NCI-H2196 (cell line): ENCODE measurements at regions not wholly inside any gene's neighbourhood (a gene's known extent, or its start where the extent isn't known, plus 50 kb on each side); places are given as distances from the start of the nearest gene placed in this dataset.
"Not testable (repeated sequence)": the region's sequence is repeated elsewhere in the genome, so short reads cannot be mapped to it uniquely, and the experiment has no call there.

Experiments
- DNase-seq: peaks from one replicate; lab custom pipeline; 2025; ENCODE audit not compliant: unreplicated experiment; lab: John Stamatoyannopoulos, UW

DNA sequence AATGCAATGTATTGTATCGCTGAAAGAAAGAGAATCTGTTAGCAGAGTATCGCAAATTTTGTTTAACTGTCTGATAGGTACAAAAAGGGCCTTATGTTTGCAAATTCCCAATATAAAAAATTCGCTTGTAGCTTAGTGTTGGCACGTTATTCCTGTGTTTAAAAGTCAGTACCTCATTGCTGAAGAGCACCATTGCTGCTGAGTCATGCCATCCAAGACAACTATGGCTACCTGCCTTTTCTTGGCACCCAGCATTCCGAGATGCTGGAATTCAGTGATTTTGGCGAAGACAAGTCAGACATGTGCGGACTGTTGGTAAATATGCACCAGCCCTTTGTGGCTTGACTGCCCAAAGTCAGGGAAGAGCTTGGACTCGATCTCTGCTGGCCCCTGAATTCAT lies 149.5 kb upstream of the EEA1 start:
- DNase-seq, result no peak

GRCh38 chr12:93079271-93079670 lies 150.2 kb upstream of the EEA1 start:
- DNase-seq, result no peak

- no peak for DNase-seq
Measured at GRCh38 chr12:93079976-93080375, 150.9 kb upstream of the EEA1 start.

GRCh38 chr12:93080452-93080851 lies 151.4 kb upstream of the EEA1 start:
- DNase-seq, result no peak

DNA sequence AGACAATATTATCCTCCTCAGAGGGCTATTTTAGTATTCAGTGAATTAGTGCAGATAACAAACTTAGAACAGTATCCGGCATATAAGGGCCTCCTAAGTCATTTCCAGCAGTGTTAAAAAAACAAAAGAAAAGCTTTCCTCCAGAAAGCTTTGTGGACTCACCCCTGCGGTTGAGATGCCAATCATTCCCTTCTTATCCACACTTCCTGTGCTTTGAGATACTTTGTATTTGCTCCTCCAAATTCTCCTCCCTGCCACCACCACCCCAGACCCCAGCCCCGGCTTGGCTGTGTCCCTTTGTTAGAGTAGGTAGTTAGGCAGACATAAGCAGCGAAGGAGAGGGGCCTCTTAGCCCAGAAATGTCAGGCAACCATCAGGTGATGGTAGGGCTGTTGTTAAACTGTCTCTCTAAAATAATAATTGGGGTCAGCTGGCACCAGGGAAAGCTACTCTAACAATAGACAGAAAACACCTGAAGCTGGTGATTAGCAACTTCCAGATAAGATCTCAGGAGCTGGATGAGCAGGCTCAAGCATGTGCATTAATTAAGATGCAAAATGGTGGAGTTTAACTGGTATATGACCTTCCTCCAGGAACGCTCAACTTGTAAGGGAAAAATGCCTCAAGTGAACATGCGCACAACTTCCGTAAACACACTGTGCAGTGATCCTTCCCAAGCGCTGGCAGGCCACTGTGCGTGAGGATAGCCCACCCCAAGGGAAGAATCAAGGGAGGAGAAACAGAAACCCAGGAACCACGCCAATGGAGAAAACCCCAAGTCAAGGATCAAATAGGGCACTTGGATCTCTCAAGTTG lies 152.1 kb upstream of the EEA1 start:
- no peak for DNase-seq

GRCh38 chr12:93081810-93082165 lies 152.7 kb upstream of the EEA1 start:
- no peak for DNase-seq

DNA sequence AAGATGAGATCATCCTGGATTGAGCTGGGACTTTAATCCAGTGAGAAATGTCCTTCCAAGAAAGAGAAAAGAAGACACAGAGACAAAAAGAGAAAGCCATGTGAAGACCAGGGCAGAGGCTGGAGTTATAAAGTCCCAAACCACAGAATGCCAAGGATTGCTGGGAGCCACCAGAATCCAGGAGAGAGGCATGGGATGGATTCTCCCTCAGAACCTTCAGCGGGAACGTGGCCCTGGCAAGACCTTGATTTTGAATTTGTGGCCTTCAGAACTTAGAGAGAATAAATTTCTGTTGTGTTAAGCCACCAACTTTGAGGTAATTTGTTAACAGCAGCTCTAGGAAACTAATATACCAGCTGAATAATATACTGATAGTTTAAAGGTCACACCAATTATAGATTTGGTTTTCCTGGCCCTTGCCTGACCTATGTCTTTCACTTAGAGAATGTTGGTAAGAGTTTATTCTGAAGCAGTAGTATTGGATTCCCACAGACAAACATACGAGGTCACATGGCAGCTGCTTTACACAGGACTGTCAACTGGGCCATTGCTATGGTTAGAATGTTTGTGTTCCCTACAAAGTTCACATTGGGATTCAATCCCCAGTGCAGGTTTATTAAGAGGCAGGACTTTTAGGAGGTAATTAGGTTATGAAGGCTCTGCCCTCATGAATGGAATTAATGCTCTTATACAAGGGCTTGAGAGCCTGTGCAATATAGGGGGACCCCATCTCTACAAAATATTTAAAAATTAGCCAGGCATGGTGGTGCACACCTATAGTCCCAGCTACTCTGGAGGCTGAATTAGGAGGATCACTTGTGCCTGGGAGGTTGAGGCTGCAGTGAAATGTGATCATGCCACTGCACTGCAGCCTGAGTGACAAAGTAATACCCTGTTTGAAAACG lies 156.5 kb upstream of the EEA1 start:
- DNase-seq, result no peak

GRCh38 chr12:93086288-93086727 lies 157.2 kb upstream of the EEA1 start:
- no peak for DNase-seq

- DNase-seq, result no peak
Measured at GRCh38 chr12:93087840-93088610, 158.9 kb upstream of the EEA1 start.

GRCh38 chr12:93089805-93090569 lies 160.9 kb upstream of the EEA1 start:
- no peak for DNase-seq

DNA sequence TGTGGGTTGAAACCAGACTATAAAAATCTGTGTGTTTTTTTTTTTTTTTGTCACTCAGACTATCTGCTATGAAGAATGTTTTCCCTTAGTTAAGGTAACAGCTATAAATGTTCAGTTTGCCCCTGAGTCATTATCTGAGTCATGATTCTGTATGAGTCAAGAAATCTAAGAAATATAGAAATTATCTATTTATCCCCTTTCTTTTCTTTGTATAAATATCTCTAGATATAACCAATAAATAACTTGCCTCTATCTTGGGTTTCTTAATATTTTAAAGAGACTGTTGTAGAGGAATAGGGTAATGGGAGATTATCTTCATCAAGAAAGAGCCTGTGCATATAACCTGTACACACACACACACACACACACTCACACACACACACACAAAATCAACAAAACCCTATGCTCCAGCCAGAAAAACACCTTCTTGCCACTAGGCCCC lies 161.7 kb upstream of the EEA1 start:
- no peak for DNase-seq

- no peak for DNase-seq
Measured at GRCh38 chr12:93091886-93092648, 163.0 kb upstream of the EEA1 start.

DNA sequence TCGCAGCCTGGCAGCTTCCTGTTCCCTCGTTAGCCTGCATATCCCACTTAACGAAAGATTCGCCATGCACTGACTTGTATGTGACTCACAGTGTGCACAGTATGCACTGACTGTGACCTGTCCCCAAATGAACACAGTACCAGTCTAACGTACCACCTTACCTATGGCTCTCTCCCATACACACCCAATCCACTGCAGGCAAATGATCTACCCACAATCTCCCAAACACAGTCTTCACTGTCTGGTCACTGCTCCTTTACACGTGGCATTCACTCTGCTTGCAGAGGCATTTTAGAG lies 163.5 kb upstream of the EEA1 start:
- DNase-seq, result no peak

DNA sequence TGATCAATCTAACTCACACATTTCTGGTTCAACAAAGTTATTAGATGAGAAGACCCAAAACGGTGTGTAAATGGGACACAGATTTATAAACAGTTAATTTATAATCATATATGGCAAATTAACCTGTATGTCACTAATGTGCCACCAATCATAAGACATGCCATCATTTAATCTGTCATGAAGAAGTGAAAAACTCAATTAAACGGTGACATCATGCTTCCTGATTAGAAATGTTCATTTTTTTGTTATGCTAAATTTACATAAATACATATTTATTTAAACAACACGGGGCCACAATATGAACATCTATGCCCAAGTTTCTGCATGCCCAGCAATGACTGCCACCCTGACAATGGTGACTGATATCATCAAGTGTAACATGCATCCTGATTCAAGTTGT lies 164.1 kb upstream of the EEA1 start:
- DNase-seq, result no peak

GRCh38 chr12:93094222-93094621 lies 165.1 kb upstream of the EEA1 start:
- not testable (repeated sequence) for DNase-seq

DNA sequence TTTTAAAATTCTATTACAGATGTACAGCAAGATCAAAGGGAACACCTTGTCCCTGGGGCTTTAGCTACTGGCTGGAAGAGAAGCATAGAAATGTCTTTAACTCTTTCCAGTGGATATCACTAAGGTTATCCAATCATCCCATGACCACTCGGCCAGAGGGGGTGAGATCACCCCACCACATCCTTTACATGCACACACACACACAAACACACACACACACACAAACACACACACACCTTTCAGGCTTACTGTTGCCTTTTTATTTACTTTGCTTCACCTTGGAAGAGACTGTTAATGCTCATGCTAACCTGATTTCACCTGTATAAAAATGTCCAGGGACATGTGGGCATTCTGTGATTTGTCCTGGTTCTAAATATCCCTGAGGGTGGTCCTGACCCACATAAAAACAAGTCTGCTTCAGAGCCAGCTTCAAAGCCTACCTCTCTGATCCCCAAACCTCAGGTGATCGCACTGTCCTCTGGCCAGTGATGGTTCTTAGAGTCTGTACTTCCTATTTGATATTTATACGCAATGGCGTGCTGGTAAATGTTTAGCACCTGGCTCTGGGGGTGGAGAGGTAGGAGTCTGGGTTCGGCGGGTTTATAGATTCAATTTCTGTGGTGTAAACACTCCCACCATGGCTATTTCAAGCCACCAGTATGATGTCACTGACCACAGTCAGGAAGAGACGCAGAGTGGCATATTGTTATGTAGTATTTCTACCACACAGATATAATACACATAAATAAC lies 166.1 kb upstream of the EEA1 start:
- DNase-seq, result no peak

- no peak for DNase-seq
Measured at GRCh38 chr12:93097417-93097816, 168.3 kb upstream of the EEA1 start.

- DNase-seq, result peak; percentile 53
Measured at GRCh38 chr12:93098077-93098476, 169.0 kb upstream of the EEA1 start.

DNA sequence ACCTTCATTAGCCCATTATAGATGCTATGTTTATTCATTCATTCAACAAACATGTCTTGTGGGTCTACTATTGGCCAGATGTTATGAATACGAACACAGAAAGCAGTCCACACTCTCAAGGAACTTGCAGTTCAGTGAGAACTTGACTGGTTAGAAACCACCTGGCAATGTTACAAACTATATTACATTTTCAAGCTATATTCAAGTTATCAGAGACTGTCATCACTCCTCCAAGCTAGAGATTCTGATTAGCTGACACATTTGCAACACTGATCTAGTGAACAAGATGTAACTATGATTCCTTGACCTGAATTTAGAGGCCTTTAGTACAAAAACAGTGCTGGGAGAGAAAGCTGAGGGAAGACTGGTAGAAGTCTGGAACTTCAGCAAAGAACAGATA lies 170.7 kb upstream of the EEA1 start:
- no peak for DNase-seq
